Stimulated activated CD4-positive, alpha-beta T cell treated with anti-CD3 and anti-CD28 coated beads, Interleukin-4, amount 100 ng/mL, for 24 hours (primary cell): ENCODE measurements at regions not wholly inside any gene's neighbourhood (a gene's known extent, or its start where the extent isn't known, plus 50 kb on each side); places are given as distances from the start of the nearest gene placed in this dataset.
"Not testable (repeated sequence)": the region's sequence is repeated elsewhere in the genome, so short reads cannot be mapped to it uniquely, and the experiment has no call there.

Experiments
- DNase-seq: peaks from one replicate; pipeline ENCODE4 v3.0.0-alpha.2; 2020

- no peak for DNase-seq
Measured at GRCh38 chr9:89949111-89949510, 344.3 kb downstream of the GADD45G start.

GRCh38 chr9:89951675-89952074, 346.9 kb downstream of the GADD45G start:
- DNase-seq = no peak

GRCh38 chr9:89952401-89952800, 347.6 kb downstream of the GADD45G start:
- DNase-seq = no peak

- DNase-seq = not testable (repeated sequence)
Measured at GRCh38 chr9:89953263-89953662, 348.5 kb downstream of the GADD45G start.

- no peak for DNase-seq
Measured at GRCh38 chr9:89953824-89954615, 349.2 kb downstream of the GADD45G start.

GRCh38 chr9:89955144-89955543, 350.3 kb downstream of the GADD45G start:
- DNase-seq = no peak

- DNase-seq = no peak
Measured at GRCh38 chr9:89955626-89956025, 350.8 kb downstream of the GADD45G start.

GRCh38 chr9:89956331-89956730, 351.5 kb downstream of the GADD45G start:
- DNase-seq = no peak

- no peak for DNase-seq
Measured at GRCh38 chr9:89956907-89957306, 352.1 kb downstream of the GADD45G start.

GRCh38 chr9:89958086-89958485, 353.3 kb downstream of the GADD45G start:
- DNase-seq = no peak

GRCh38 chr9:89961616-89962341, 357.0 kb downstream of the GADD45G start:
- DNase-seq = no peak

- DNase-seq = no peak
Measured at GRCh38 chr9:89963280-89963679, 358.5 kb downstream of the GADD45G start.

GRCh38 chr9:89967527-89967926, 362.7 kb downstream of the GADD45G start:
- DNase-seq = no peak

GRCh38 chr9:89969156-89969675, 364.4 kb downstream of the GADD45G start:
- peak; percentile 62 for DNase-seq

- DNase-seq = no peak
Measured at GRCh38 chr9:89969881-89970639, 365.2 kb downstream of the GADD45G start.

GRCh38 chr9:89970701-89971100, 365.9 kb downstream of the GADD45G start:
- DNase-seq = no peak

GRCh38 chr9:89972535-89972934, 367.7 kb downstream of the GADD45G start:
- DNase-seq = no peak

- DNase-seq = no peak
Measured at GRCh38 chr9:89974582-89974981, 369.8 kb downstream of the GADD45G start.

GRCh38 chr9:89975024-89975423, 370.2 kb downstream of the GADD45G start:
- DNase-seq = no peak

GRCh38 chr9:89975630-89976029, 370.8 kb downstream of the GADD45G start:
- no peak for DNase-seq

GRCh38 chr9:89978185-89978584, 373.4 kb downstream of the GADD45G start:
- no peak for DNase-seq

GRCh38 chr9:89980600-89980999, 375.8 kb downstream of the GADD45G start:
- no peak for DNase-seq

GRCh38 chr9:89982016-89982415, 377.2 kb downstream of the GADD45G start:
- DNase-seq = no peak
